NCI-H1048 (cell line): ENCODE measurements at regions not wholly inside any gene's neighbourhood (a gene's known extent, or its start where the extent isn't known, plus 50 kb on each side); places are given as distances from the start of the nearest gene placed in this dataset.

Experiments used
- DNase-seq: peaks from one replicate; lab custom pipeline; 2025; lab: John Stamatoyannopoulos, UW

DNA sequence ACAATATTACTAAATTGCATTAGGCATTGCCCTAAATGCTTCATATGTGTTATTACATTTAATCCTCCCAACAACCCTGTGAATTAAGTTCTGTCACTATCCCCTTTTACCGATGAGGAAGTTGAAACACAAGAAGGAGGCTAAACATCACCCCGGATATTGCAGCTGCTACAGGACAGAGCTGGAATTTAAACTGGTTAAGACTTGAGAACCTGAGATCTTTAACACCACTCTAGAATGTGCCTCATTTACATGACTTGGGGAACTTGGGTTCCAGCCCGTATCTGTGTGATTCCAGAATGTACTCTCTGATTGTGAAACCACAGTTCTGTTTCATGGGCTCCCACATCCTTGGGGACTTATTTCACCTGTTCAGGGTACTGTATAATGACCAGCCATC lies 165.1 kb upstream of the PPARGC1A start:
- no peak for DNase-seq

DNA sequence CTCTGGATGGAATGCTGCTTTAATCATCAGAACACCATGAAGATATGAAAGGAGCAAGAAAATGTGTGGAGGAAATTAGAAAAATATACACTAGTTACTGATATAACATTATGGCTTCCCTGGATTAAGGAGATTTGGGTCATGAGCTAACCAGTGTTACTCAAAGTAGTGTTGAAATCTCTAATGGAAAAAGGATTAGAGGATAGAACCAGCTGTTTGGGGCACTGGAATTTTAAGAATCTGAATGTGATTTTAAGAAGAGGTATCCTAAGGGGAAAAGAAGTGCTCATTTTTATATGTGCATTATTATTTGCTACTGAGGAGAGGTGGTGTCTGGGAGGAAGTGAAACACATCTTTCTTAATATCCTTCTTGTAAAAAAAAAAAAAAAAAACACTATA lies 164.1 kb upstream of the PPARGC1A start:
- no peak for DNase-seq

DNA sequence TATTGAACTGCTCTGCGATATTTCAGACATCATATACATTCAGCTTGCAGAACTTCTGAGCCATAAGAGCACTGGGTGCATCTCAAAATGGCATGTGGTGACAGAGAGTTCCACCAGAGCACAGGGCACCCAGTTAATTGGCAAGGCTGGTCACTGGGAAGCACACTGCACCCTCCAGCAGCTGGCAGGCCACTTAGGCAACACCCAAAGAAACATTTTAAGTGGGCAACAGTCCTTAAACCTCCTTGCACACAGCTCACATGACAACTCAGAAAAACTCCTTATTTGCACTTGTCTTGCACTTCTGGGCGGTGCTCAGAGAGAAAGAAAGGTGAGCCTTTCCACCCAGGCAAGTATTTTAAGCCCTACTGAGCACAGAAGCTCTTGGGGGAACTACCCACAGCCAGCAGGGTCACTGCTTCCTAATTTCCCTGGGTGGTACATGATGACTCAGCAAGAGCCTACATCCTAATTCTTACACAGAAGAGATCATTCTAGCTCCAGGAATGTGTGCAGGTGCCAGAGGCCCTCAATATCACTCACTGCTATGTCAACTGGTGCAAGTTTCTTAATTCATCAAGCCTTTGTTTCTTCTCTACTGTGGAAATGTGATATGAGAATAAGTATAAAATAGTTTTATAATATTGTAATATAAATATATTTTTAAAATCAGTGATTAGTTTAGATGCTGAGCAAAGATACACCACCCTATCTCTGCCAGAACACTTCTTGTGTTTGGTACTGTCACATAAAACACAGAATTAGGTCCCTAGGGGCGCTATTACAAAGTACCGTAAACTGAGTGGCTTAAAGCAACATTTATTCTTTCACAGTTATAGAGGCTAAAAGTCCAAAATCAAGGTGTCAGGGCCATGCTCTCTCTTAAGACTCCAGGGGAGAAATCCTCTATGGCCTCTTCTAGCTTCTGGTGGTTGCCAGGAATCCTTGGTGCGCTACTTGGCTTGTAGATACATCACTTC lies 155.1 kb upstream of the PPARGC1A start:
- DNase-seq = no peak

DNA sequence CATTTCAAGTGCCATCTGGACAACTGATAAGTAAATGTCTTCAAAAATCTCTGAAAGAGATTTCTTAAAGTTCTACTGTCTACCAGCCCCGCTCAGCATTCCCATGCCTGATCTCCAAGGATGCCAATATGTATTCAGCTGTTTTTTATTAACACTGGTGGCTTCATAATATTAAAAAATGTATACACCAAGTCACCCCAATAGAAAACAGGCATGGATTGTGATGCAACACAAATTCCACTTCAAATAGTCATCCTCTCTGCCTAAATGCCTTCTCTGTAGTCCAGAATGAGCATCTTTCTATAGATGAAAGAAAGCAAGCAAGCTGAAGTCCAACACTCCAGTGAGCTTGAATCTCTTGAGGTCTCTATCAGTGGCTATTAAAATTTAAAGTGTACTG lies 152.2 kb upstream of the PPARGC1A start:
- DNase-seq = no peak

DNA sequence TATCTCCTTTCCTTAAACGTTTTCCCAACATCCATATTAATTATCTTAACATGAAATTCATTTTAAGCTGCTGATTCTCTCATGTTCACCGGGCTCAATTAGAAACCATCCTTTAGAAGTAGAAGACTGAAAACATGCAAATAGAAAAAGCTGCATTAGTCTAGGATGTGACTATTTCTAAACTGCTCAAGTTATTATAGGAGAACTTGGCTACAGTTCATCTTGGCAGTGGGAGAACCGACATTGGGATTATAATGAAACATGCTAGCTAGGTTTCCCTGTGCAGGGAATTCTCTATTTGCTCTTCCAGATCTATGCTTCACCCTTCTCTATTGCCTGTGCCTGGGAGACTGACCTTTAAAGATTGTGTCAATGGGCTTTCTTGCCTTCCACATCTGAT lies 151.0 kb upstream of the PPARGC1A start:
- no peak for DNase-seq

DNA sequence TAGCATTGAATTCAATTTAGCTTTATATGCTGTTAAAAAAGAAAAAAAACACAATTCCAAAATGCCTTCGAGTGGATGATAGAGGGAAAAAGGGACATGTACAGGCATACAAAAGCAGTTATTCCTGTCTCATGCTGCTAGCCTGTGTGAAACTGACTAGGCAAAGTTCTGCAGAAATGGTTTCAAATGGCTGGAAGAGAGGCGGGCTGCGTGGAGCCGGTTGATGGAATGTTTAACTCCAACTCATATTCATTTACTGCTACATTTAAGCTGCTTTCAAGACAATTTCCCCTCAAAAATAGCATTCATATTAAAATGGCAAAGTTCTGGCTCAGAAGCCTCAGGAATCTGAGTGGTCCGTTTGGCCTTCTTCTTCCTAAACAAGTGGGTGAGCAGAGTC lies 143.8 kb upstream of the PPARGC1A start:
- no peak for DNase-seq

DNA sequence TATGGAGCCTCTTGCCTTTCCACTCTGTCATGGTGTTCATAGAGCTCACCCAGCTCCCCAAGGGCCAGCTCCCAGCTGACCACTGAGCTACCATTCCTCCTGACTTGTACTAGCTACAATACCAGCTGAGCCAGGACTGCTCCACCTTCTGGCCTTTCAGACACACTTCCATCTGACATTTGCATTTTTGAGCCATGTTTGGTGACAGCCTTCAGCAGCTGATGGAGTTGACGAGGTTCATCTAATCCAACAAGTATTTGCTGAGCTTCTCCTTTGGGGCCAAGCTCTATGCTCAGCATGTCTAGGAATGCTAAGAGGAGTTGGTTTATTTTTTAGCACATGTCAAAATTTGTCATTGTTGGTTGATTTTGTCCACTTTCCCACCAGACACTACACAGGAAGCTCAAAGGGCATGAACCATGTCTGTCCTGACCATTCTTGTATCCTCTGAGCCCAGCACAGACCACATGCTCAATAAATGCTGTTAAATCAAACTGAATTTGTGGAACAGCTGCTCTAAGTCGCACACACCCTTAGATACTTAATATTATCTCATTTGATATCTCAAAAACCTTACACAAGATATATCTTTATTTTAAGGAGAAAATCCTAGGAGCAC lies 142.6 kb upstream of the PPARGC1A start:
- no peak for DNase-seq

DNA sequence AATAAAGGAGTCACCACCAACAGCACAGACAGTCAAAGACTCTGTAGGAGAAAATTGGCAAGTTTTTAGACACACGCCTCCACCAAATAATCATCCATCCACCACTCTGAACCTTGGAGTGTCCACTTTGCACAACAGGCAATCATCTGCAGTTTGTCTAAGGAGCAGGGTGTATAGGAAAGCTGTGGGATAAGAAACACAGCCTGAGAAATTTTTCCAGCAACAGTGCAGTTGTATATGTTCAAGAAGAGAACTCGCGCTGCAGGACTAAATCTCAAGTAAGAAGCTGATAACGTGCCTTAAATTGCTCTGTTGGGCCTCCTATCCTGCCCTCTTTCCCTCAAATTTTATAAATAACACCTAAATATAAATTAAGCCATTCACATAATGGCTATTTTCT lies 136.7 kb upstream of the PPARGC1A start:
- no peak for DNase-seq

DNA sequence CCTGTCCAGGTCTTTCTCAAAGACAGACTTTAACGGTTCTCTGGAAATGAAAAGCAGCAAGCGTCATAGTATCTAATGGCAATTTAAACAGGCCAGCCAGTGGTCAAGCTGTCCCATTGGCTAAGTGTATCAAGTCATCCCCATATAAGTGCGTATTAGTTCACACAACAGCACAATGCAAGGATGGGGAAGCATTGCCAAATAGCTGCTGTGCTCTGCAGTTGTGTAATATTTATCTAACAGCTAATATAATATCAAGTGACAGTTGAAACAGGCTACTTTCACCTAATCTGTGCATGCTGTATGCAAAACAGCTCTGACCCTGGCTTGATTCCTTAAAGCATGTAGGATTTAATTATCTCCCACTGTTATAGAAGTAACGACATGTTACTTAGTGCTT lies 134.8 kb upstream of the PPARGC1A start:
- DNase-seq = no peak

DNA sequence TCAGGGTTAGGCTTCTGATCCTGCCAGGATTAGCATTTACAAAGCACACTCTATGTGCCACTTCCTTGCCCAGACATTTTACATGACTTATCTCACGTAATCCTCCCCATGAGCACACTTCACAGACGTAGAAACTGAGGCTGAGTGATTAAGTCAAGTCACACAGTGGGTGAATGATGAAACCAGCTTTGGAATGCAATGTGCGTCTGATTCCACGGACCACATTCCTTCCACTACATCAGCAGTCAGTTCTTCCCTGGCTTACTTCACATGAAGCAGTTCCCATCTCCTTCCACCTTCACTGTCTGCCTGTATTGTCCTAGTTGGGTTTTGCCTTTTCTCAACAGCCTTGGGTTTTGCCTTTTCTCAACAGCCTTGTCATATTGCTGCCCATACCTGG lies 134.3 kb upstream of the PPARGC1A start:
- DNase-seq = no peak

DNA sequence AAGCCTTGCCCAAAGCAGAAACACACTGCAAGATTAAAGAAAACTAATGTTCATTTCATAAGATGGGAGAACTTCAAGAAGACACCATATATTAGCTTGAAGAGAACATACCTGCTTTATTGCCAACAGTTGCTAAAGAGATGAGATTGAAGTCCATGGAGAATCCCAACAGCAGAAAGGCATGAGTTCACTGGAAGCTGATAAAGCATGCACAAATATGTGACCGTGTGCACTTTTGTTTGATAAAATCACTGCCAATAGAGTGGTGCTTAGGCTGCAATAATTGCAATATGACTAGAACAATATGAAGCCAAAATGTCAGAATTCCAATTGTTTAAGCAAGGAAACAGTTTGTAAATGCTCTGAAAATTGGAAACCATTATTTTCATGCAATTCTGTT lies 125.9 kb upstream of the PPARGC1A start:
- DNase-seq = no peak

DNA sequence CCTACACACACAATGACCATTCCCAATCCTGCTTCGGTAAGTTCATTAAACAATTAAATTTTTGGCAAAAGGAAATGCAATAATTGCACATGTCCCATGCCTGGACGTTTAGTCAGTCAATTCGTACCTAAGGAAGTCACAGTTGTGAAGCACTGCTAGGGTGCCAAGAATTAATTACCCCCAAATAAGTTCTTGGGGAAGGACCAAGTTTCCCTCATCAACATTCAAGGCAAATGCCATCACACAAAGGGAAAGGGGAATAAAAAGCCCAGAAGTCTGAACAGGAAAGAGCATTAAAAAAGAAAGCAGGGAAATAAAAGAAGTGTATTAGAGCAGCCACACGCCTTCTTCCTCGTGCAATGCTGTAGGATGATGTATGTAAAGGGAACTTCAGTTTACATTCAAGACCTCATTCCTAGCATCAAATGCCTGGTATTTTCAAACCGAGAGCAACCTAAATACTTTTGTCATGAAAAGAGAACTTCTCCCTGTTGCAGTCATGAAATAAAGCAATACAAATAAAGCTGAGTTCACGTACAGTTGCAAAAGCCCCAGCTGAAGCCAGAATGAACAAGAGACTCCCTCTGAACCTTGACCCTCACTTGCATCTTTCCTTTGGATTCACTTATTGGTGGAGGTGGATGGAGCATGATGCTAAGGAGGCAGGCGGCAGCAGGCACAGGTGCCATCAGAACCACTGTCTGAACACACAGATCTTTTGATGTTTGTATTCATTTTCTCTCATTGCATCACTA lies 124.0 kb upstream of the PPARGC1A start:
- no peak for DNase-seq

DNA sequence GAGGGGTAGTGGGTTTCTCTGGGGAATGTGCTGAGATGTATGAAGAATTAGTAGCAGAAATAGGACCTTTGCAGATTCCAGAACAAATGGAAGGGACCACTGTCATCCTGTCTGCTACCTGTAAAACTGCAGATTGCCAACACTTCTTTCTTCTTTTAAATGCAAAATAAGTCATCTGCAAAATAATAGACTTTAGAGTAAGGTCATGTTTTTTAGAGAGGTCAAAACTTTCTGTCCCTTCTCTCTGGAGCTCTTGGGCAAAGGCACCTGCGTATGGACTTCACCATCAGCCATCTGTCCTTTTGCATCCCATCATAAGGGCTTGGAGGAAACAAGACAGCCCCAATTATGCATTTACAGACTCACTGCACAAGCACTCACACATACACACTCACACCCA lies 121.1 kb upstream of the PPARGC1A start:
- no peak for DNase-seq

DNA sequence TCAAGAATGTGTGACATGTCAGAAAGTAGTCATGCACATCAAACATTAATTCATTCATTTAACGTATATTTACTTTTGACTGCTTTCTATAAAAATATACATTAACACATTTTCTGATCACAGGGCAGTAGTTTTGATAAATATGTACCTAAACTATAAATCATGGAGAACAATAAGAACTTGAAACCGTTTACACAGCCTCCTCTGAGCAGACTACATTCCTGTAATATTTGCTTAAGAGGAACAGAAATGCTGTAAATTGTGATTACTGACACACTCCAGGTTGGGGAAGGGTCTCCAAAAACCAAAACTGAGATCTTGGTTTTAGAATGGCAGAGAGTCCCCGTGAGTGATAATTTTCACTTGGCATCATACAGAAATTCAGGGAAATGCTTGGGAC lies 120.7 kb upstream of the PPARGC1A start:
- no peak for DNase-seq

DNA sequence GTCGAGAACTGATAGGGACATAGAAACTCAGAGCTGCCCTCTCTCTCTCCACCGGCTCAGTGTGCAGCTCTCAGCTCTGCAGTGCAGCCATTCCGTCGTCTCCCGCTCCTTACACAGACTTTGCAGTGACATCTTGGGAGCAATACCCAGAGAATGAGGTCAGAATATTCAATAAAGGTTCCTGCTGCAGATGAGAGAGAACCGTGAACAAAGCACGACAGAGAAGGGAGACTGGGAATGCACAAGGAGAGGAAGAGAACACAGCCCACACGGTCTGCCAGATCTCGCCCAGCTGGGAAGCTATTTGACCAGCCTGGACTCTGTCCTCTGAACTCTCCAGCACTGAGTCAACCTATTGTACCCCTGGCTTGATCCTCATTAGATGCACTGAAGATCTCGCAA lies 118.0 kb upstream of the PPARGC1A start:
- no peak for DNase-seq

DNA sequence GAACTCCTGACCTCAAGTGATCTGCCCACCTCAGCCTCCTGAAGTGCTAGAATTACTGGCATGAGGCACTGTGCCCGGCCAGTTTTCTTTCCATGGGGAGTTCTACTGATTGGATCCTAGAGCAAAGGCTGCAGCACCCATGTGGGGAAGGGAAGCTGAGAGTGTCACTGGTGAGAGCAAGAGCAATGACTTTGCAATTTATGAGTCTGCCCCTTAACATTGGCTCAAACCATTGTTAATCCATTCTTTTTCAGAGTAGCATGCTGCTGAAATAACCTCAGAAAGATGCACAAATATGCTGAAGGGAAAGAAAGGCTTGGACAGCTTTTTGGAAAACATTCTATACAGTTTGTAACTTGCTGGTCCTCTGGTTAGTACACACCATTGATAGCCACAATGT lies 116.4 kb upstream of the PPARGC1A start:
- no peak for DNase-seq

DNA sequence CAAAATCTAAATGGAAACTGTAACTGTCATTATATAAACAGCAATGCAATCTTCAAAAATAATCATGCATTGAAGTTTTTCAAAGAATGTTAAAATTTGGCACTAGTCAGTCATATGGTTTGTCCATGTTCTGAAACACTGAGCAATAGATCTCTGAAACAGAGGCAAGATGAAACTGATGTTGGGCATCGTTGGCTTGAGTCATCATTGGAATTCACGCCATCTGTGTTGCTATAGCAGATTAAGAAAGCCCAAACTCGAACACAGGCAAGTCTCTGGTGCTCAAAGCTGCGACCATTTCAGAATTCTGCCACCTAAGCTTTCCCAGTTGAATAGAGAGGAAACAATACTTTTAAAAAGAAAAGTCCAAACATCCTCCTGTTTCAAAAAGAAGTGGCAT lies 114.1 kb upstream of the PPARGC1A start:
- DNase-seq = no peak

DNA sequence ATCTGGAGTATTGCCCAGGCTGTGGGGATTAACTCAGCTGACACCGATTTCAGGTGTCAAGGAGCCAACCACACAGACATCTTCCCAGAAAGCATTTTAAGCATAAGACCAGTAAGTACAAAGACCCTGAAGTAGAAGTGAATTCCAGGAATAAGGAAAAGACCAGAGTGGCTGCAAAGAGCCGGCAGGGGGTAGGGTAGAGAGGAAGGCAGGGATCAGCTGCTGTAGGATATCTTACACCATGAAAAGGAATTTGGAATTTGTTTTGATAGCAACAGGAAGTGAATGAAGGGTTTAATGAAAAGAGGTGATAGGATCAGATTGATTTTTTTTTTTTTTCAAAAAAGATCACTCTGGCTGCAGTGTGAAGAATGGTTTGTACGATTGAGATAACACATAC lies 113.6 kb upstream of the PPARGC1A start:
- no peak for DNase-seq

DNA sequence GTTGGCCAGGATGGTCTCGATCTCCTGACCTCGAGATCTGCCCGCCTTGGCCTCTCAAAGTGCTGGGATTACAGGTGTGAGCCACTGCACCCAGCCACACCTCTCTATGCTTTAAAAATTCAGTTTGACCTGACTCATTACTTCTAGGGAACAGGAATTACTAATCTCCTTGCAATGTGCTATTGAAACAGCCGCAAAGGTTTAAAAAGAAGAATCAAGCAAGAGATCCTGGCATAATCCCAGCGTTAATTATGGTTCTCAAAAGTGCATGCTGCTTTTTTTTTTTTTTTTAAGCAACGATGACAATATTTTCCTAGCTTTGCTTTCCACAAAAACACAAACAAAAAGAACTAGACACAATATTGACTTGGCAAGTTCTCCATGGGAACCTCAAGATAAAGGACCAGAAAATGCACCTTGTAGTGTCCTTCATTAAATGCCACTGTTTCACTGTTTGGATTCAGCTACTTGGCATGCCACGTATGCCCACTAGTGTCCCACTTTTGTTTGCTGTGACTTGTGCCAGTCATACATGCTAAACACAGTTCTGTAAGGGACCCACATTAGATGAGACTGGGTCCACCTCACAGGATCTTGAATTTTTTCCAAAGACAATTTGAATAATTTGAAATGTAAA lies 112.6 kb upstream of the PPARGC1A start:
- no peak for DNase-seq

DNA sequence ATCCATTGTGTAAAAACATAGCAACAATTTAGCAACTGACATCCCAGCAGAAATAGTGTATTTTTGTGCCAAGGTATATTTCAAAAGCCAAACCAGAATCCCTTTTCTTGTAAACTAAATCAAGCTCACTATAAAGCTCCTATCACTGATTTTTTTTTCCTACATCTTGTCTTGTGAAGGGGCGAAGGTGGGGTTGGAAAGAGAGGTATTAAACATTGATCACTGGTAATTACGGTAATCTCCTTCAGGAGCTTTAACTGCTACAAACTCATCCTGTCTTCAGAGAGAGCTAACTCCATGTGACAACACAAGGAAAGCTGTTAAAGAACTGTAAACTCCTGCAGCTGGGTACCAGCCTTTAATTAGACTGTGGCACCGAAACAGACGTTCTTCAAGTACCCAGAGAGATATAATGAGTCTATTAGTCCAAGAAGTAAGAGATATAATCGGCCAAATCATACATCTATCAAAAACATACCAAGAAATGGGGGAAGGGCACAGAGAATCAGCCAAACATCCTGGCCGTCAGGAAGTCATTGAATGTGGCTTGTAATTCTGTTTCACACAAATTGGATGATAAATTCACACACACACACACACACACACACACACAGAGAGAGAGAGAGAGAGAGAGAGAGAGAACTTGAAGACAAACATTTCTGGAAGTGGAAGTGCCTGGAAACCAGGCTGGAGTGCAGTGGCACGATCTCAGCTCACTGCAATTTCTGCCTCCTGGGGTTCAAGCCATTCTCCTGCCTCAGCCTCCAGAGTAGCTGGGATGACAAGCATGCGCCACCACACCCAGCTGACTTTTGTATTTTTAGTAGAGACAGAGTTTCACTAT lies 111.9 kb upstream of the PPARGC1A start:
- DNase-seq = no peak

DNA sequence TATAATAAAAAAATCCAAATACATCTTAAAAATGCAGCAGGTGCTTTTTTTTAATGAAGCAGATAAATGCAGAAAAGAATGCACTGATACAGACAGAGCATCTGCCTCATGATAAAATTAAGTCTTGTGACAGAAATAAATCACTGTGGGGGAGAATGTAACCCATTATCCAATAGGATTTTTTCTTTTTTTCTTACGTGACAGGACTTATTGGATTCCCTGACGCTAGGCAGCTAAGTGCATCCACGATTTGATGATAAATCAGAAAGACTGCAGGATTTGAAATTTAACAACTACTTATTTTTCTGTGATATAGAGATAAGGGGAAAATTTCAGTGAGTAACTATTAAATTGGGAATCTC lies 110.6 kb upstream of the PPARGC1A start:
- DNase-seq = no peak
